HuH-7 (cell line): ENCODE measurements at regions not wholly inside any gene's neighbourhood (a gene's known extent, or its start where the extent isn't known, plus 50 kb on each side); places are given as distances from the start of the nearest gene placed in this dataset.

Experiments used
- DNase-seq: peaks from one replicate; pipeline ENCODE4 v3.0.0; 2011; ENCODE audit warnings: low spot score

DNA sequence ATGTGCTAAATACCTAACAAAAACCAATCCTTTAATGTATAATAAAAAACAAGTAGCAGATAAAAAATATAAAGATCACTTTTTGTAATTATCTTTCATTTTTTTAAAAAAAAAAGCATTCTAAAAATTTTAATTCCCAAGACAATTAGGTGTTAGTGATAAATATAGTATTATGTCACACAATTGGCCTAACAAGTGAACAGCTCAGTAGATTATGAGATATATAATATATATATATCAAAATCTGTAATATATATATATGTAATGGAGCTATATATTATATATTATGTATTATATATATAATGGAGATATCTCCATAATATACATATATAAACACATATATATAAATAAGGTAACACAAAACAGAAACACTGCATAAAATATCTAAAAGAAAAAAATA, 1531.1 kb upstream of the MIR17HG start:
- no peak for DNase-seq

DNA sequence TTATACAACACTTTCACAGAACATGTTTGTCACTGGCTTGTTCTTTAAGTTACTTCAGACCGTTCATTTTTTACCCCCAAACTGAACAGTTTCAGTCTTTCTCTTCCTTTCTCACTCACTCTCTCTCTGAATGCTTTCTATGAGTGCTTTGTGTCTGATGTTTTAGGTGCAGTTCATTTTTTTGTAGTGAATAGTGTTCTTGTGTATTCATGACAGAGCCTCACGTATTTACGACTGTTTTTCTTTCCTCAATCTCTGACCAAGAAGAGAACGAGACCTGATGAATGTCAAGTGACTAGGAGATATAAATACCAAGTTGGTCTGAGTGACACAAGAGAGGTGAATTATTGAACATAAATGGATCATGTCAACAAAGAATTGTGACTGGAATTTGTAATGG, 1525.0 kb upstream of the MIR17HG start:
- DNase-seq, result no peak

- no peak for DNase-seq
Measured at GRCh38 chr13:89827552-89827951, 1519.9 kb upstream of the MIR17HG start.

DNA sequence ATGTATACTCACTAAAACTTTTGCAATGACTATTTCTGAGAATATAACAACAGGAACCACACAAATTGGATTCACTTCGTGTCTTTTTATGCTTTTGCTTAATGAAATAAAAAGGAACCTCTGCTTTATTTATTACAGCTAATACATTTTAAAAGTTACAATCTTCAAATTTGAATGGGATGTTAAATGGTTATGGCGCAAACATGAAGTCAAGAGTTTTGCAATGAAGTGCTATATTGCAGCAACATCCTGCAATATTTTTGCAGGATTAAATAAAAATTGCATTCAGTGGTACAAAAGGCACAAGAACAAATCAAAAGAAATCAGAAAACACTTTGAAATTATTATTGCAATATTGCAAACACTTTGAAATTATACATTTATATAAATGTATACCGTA, 1519.0 kb upstream of the MIR17HG start:
- DNase-seq, result no peak

DNA sequence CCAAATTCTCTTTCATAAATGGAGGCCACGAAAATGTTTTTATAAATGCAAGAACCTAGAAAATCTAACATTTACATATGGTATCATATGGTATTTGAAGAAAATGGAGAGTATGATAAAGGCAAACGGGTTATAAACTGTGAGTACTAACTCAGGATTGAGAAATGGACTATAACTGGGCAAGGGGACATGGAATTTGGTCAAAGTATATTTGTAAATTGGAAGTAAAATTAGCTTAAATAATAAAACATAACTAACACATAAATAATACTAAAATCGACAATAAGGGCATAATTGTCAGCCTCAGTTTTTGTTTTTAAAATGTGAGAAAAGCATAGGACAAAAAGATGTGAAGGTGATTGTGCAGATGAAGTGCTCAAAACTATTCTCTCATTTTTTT, 1516.3 kb upstream of the MIR17HG start:
- no peak for DNase-seq

DNA sequence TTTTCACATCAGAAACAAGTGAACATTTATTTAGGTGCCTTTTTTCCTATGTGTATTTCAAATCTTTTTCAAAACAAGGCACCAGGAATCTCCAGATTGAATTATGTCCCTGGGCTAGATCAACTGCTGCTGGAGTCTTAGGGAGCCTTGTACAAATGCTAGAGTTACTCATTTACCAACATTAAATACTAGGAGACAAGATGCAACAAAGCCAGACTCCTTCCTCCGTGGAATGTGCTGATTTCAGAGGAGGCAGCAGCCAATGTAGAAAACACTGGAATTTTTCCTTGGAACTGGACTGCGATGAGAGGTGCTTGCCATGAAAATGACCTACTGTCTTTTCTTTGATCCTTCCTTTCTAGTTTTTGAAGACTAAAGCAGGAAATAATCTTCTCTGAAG, 1514.7 kb upstream of the MIR17HG start:
- no peak for DNase-seq

GRCh38 chr13:89843621-89844020, 1503.9 kb upstream of the MIR17HG start:
- DNase-seq, result no peak

- DNase-seq, result no peak
Measured at GRCh38 chr13:89845874-89846273, 1501.6 kb upstream of the MIR17HG start.

DNA sequence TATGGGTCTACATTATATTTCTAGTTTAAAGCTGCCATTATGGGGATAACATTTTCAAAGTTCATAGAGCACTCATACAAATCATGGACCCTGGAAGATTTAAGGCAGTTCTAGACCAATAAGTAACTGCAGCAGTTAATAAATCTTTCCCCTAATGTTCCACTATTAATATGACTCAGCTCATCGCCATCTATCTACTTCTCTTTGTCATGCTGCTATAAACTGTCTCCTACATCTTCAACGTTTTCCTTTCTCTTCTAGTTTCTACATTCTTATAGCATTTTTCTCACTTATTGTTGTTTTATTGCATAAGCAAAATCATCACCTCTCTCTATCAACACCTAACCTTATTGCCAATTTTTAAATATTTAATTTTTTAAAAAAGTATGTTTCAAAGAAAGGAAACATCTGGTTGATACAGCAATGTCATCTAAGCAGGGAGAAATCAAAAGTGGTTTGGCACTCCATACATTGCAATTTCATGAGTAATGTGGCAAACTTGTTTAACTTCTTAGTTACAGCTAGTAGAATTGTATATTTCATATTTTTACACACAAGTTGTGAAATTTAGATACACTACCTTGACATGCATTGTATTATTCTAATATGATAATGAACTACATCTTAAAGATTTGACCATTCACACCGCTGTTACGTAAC, 1500.4 kb upstream of the MIR17HG start:
- no peak for DNase-seq

GRCh38 chr13:89852570-89852969, 1494.9 kb upstream of the MIR17HG start:
- DNase-seq, result no peak

GRCh38 chr13:89856512-89856911, 1491.0 kb upstream of the MIR17HG start:
- no peak for DNase-seq

DNA sequence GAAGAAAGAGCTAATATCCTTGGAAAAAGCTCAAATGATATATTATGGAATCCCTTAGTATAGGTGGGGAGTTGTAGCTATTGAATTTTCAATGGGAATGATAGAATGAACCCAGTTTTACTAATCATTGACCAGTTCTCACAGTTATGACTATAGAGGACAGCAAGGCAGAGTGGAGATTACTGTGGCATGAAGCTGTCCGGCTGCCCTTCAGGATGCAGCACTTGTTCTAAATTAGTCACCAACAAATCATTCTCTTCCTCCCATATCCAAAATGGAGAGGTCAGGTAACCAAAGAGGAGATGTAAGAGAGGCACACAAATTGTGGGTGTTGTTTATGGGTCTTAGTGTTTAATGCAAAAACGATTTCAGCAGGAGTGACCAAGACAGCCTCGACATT, 1490.0 kb upstream of the MIR17HG start:
- no peak for DNase-seq

- DNase-seq, result no peak
Measured at GRCh38 chr13:89862011-89862690, 1485.3 kb upstream of the MIR17HG start.

- DNase-seq, result no peak
Measured at GRCh38 chr13:89862691-89863036, 1484.8 kb upstream of the MIR17HG start.

DNA sequence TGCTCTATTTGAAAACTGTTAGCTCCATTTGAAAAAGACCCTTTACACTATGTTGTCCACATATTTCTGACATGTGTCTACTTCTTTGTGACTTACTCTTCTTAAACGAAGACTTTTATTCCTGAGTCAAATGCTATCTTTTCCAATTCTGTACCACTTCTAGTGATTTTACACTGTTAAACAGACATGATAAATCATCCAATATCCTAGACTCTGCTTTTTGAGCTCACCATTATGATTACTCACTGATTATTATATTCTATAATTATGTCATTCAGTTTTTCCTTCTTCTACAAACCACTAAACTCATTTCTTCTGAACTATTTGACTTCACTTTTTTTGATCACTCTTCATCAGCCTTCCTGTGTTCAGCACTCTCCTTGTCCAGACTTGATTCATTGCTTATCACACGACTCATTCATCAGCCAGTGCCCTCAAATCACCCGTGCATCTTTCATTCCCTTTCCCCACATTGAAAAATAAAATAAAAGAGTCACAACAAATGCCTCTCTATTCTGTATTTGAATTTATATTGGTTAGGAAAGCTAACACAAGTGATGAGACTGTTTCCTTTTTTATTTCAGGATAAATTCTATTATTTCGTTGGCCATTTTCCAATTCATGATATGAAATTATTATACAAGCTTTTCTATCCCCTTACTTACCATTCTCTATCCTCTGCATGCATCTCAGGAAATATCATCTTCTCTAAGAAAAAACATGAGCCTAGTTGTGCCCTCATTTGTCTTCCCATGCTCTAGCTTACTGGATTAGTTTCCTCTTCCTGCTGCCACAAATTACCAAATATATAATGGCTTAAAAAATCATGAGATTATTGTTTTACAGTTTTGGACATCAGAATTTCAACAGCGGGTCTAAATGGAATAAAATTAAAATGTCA, 1482.1 kb upstream of the MIR17HG start:
- DNase-seq, result no peak

GRCh38 chr13:89869312-89869711, 1478.2 kb upstream of the MIR17HG start:
- no peak for DNase-seq

- DNase-seq, result no peak
Measured at GRCh38 chr13:89878904-89879303, 1468.6 kb upstream of the MIR17HG start.

DNA sequence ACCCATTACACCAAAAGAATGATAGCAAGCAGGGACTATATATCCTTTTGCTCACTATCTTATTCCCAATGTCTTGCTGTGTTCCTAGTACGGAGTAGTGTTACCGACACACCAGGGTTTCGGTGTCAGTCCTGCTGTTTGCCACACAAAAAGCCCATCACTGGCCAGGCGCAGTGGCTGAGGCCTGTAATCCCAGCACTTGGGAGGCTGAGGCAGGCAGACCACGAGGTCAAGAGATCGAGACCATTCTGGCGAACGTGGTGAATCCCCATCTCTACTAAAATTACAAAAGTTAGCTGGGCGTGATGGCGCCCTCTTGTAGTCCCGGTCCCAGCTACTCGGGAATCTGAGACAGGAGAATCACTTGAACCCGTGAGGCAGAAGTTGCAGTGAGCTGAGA, 1467.3 kb upstream of the MIR17HG start:
- DNase-seq, result no peak

- no peak for DNase-seq
Measured at GRCh38 chr13:89883893-89884448, 1463.5 kb upstream of the MIR17HG start.

DNA sequence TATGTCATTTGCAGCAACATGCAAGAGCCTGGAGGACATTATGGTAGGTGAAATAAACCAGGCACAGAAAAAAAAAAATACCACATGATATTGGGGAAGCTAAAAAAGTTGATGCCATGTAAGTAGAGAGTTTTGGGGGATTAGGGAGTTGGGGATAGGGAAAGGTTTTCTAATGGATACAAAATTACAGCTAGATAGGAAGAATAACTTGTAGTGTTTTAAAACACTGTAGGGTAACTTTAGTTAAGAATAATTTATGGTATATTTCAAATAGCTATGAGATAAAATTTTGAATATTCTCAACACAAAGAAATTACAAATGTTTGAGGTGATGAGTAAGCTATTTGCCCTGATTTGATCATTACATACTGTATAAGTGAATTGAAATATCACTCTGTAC, 1456.7 kb upstream of the MIR17HG start:
- DNase-seq, result no peak

DNA sequence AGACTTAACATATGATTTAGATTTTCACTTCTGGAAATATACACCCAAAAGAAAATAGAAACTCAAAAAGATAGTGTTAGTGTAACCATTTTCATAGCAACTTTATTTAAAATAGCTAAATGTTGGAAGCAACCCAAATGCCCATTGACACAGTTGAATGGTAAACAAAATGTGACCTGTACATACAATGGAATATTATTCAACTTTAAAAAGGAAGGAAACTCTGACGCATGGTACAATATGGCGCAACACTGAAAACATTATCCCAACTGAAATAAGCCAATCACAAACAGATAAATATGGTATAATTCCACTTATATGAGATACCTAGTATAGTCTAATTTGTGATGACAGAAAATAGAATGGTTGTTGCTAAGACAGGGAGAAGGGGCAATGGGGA, 1456.1 kb upstream of the MIR17HG start:
- no peak for DNase-seq

- DNase-seq, result no peak
Measured at GRCh38 chr13:89897681-89898080, 1449.8 kb upstream of the MIR17HG start.
